Breast epithelium (tissue), 4 donors: ENCODE measurements at regions not wholly inside any gene's neighbourhood (a gene's known extent, or its start where the extent isn't known, plus 50 kb on each side); places are given as distances from the start of the nearest gene placed in this dataset.
"Not testable (repeated sequence)": the region's sequence is repeated elsewhere in the genome, so short reads cannot be mapped to it uniquely, and the experiment has no call there.

Experiments
- DNase-seq, 2 donors: peaks; one replicate each; pipeline ENCODE4 v3.0.0-alpha.2; 2019; ENCODE audit warnings: low spot score in 2 of 2
- H3K27ac ChIP-seq, 2 donors: fragments of 200-600 bp; sonication (generic) in 1 of 2; one replicate each; pipeline ENCODE4 v1.5.1; 2016 to 2019; ENCODE audit warnings: mild to moderate bottlenecking in 1 of 2
- H3K27me3 ChIP-seq, 2 donors: fragments of 200-600 bp; sonication (generic) in 1 of 2; one replicate each; pipeline versions ENCODE4 v1.5.1 to v1.6.0; 2017 to 2019; ENCODE audit warnings: control low read depth in 1 of 2, mild to moderate bottlenecking in 1 of 2
- H3K36me3 ChIP-seq: fragments of 200-600 bp; one replicate; pipeline ENCODE4 v1.5.1; 2019
- H3K4me1 ChIP-seq, 2 donors: fragments of 200-600 bp; sonication (generic); one replicate each; pipeline ENCODE4 v1.5.1; 2016 to 2019; ENCODE audit warnings: control low read depth in 1 of 2
- H3K4me3 ChIP-seq, 3 donors: fragments of 200-600 bp; sonication (generic); 1 replicate in 2 of 3; 2 replicates in 1 of 3; pipeline ENCODE4 v1.5.1; 2016 to 2019; ENCODE audit warnings: mild to moderate bottlenecking in 3 of 3, moderate library complexity in 2 of 3
- H3K9me3 ChIP-seq, 2 donors: fragments of 200-600 bp; sonication (generic) in 1 of 2; one replicate each; pipeline ENCODE4 v1.5.1; 2016 to 2019; ENCODE audit warnings: control low read depth in 1 of 2
- CTCF ChIP-seq, 3 donors: fragments of 450-650 bp; IDR thresholded peaks; one replicate each; pipeline ENCODE4 v1.5.1; 2016 to 2017; ENCODE audit warnings: antibody characterized with exemption in 3 of 3, mild to moderate bottlenecking in 3 of 3, moderate library complexity in 3 of 3
- POLR2A ChIP-seq: fragments of 450-650 bp; IDR thresholded peaks from one replicate; pipeline ENCODE4 v1.6.1; 2016; ENCODE audit warnings: antibody characterized with exemption, mild to moderate bottlenecking, moderate library complexity
- POLR2AphosphoS5 ChIP-seq, 3 donors: sonication (generic); formaldehyde crosslinking; IDR thresholded peaks; one replicate each; pipeline ENCODE4 v1.6.1; 2017; ENCODE audit warnings: antibody characterized with exemption in 3 of 3
- intact Hi-C: fragments of 100-400 bp; cut with DNase I; formaldehyde crosslinking; loops from one replicate; pipeline ENCODE4 v1.15.1; 2023; ENCODE audit warnings: low total_unique reads

GRCh38 chr1:58057826-58058225 is 488.7 kb downstream of the OMA1 start:
- TF ChIP-seq POLR2AphosphoS5 (IDR thresholded peaks at IDR 0.05), result no peak
- no peak for TF ChIP-seq POLR2A
- TF ChIP-seq CTCF (IDR thresholded peaks at IDR 0.05), result no peak
- Histone ChIP-seq H3K4me1 (no peaks in the 10 kb centered on the region), H3K9me3 (no peaks in the 10 kb centered on the region), H3K27me3 (no peaks in the 10 kb centered on the region), H3K27ac (no peak overlapping the region), H3K36me3 (no peaks in the 10 kb centered on the region), H3K4me3 (no peak overlapping the region)
- intact Hi-C loops, result no loop called here
- no peak for DNase-seq

- H3K9me3 ChIP-seq, intact Hi-C loops, H3K4me1 ChIP-seq, H3K27ac ChIP-seq, H3K27me3 ChIP-seq, H3K4me3 ChIP-seq, DNase-seq, H3K36me3 ChIP-seq: not testable (repeated sequence)
These were observed 495.3 kb downstream of the OMA1 start for GRCh38 chr1:58051187-58051586.

- Histone ChIP-seq H3K4me1 (no peaks in the 10 kb centered on the region), H3K4me3 (no peak overlapping the region), H3K27me3 (no peaks in the 10 kb centered on the region), H3K9me3 (no peaks in the 10 kb centered on the region), H3K27ac (no peak overlapping the region), H3K36me3 (no peaks in the 10 kb centered on the region)
- TF ChIP-seq CTCF (IDR thresholded peaks at IDR 0.05), result peak in 2 of 3 donors; percentile 46 to 49
- no peak for TF ChIP-seq POLR2A
- no peak for TF ChIP-seq POLR2AphosphoS5 (IDR thresholded peaks at IDR 0.05)
- intact Hi-C loops, result no loop called here
- DNase-seq, result no peak
These were observed 499.2 kb downstream of the OMA1 start for GRCh38 chr1:58047265-58047858.

- DNase-seq, result no peak
- Histone ChIP-seq H3K9me3 (no peaks in the 10 kb centered on the region), H3K36me3 (no peaks in the 10 kb centered on the region), H3K4me3 (no peak overlapping the region), H3K27me3 (no peaks in the 10 kb centered on the region), H3K4me1 (no peaks in the 10 kb centered on the region), H3K27ac (no peak overlapping the region)
- TF ChIP-seq POLR2AphosphoS5 (IDR thresholded peaks at IDR 0.05), result no peak
- no peak for TF ChIP-seq CTCF (IDR thresholded peaks at IDR 0.05)
- no peak for TF ChIP-seq POLR2A
- intact Hi-C loops, result no loop called here
These were observed 501.3 kb downstream of the OMA1 start for GRCh38 chr1:58045094-58045705.

GRCh38 chr1:58041621-58042020 is 504.9 kb downstream of the OMA1 start:
- Histone ChIP-seq H3K27me3 (no peaks in the 10 kb centered on the region), H3K36me3 (no peaks in the 10 kb centered on the region), H3K27ac (no peak overlapping the region), H3K4me3 (no peak overlapping the region), H3K4me1 (no peaks in the 10 kb centered on the region), H3K9me3 (no peaks in the 10 kb centered on the region)
- no peak for DNase-seq
- intact Hi-C loops, result no loop called here
- TF ChIP-seq POLR2A (no peak), POLR2AphosphoS5 (IDR thresholded peaks at IDR 0.05) (no peak), CTCF (IDR thresholded peaks at IDR 0.05) (no peak)
